ENCODE measurements at regions not wholly inside any gene's neighbourhood (a gene's known extent, or its start where the extent isn't known, plus 50 kb on each side); places are given as distances from the start of the nearest gene placed in this dataset.

DNA sequence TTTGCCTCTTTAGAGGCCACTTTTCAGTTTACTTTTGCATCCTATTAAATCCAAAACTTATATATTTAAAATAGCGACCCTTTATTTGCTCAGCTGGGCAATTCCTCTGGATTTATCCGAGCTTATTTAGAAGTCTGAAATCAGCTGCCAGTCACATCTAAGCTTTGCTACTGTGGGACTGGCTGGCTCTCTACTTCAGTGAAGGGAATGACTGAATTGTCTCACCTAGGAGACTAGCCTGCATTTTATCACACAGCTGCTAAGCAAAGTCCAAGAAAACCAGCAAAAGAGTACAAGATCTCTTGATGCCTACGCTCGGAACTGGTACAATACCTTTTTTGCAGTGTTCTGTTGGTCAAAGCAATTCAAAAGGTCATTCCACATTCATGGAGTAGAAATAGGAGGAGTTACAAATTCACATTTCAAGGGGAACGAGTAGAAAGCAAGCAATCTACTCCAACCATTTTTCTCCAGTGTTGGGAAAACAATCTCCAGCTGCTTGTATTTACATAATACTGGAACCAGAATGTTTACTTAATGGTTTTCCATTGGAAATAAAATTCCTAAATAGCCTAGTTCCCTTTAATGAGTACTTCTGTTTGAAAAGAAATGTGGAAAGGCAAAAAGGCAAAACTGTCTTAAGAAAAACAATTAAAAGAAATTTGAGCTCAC, 160.2 kb downstream of the MAGEB5 start:
- TF ChIP-seq, protein P1, sequence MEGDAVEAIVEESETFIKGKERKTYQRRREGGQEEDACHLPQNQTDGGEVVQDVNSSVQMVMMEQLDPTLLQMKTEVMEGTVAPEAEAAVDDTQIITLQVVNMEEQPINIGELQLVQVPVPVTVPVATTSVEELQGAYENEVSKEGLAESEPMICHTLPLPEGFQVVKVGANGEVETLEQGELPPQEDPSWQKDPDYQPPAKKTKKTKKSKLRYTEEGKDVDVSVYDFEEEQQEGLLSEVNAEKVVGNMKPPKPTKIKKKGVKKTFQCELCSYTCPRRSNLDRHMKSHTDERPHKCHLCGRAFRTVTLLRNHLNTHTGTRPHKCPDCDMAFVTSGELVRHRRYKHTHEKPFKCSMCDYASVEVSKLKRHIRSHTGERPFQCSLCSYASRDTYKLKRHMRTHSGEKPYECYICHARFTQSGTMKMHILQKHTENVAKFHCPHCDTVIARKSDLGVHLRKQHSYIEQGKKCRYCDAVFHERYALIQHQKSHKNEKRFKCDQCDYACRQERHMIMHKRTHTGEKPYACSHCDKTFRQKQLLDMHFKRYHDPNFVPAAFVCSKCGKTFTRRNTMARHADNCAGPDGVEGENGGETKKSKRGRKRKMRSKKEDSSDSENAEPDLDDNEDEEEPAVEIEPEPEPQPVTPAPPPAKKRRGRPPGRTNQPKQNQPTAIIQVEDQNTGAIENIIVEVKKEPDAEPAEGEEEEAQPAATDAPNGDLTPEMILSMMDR (IDR thresholded peaks at IDR 0.05), result no peak
- no peak for TF ChIP-seq POLR2A (IDR thresholded peaks at IDR 0.05)

Measured in transverse colon (tissue), 3 donors.